HG03097 (cell line): ENCODE measurements at regions not wholly inside any gene's neighbourhood (a gene's known extent, or its start where the extent isn't known, plus 50 kb on each side); places are given as distances from the start of the nearest gene placed in this dataset.

Experiments used
- ATAC-seq: cut with Tn5 transposase; IDR thresholded peaks from one replicate; pipeline ENCODE4 v1.9.1; 2021; ENCODE audit not compliant: unreplicated experiment, low FRiP score

DNA sequence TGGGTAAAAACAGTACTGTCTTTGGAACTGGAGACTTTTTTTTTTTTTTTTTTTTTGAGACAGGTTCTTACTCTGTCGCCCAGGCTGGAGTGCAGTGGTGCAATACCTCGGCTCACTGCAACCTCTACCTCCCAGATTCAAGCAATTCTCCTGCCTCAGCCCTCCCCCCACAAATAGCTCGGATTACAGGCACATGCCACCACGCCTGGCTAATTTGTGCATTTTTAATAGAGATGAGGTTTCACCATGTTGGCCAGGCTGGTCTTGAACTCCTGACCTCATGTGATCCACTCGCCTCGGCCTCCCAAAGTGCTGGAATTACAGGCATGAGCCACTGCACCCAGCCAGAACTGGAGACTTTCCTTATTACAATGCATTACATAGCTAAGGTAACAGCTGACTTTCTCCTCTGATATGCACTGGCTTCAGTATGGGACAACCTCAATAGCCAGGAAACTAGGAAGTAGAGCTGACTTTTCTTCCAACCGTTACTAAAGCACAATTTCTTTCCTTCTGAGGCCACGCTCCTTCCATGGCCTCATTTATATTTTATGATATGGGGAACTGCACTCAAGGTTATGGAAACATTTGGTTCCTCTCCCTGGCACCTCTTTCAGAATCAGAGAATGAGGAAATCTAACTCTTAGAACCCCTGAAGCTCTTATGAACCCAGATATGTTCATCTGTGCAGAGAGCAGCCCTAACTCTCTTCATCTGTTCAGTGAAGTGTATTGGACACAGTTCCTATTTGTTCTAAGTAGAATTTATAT lies 53.5 kb upstream of the FAM9B start:
- ATAC-seq, result no peak

DNA sequence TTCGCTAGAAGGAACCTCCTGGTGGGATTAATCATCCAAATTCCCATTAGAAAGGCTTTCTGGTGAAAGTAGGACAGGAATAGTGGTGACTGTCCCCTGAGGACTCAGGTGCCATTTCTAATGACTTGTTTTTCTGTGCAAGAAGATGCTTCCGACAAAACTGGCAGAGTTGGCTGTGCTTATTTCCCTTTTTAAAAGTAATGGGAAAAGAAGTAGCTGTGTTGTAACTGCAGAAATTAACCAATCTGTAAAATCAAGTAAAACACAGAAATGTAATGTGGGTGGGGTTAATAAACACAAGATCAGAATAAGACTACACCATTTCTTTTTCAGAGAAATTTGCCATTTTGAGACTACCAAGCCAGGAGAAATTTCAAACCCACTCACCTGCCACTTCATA lies 55.0 kb upstream of the FAM9B start:
- no peak for ATAC-seq

DNA sequence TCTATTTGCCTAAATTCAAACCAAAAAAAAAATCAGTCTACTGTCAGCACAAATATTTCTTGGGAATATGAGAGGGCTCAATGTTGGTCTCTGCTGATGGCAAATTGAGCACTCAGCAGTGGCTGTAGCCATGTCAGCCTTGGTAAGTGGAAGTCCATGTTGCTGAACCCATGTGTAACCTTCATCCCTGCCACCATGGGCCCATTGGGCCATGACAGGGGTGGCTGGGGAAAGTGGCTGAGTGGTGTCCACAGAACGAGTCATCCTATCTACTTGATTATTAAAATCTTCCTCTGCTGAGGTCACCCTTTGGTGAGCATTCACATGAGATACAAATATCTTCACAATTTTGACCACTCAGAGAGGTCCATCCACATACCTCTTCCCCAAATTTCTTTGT lies 56.8 kb upstream of the FAM9B start:
- no peak for ATAC-seq

DNA sequence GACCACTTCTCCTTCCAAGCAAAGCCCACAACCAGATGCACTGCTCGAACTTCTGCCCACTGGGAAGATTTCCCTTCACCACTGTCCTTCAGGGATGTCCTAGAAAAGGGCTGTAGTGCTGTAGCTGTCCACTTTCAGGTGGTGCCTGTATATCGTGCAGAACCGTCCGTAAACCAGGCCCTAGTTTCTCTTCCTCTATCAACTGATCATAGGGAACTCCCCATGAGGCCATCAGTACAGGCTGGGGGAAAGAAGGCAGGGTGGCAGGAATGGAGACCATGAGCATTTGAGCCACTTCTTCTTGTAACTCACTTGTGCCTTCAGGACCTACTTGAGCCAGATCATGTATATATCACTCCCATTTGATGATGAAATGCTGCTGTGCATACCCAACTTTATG lies 57.3 kb upstream of the FAM9B start:
- no peak for ATAC-seq

DNA sequence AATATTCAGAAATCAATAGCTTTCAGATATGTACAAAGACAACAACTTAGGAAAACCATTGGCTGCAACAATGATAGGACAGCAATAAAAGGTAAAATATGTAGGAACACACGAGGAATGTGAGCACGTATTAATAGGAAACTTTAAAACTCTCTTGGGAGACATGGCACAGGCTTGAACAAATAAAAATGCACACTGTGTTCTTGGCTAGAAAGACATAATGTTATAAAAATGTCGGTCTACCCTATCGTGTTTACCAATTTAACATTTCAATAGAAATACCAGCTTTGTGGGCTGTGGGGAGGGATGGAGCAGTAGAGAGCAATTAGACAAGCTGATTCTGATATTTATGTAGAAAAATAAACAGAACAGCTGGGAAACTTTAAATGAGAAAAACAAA lies 69.0 kb upstream of the FAM9B start:
- no peak for ATAC-seq

DNA sequence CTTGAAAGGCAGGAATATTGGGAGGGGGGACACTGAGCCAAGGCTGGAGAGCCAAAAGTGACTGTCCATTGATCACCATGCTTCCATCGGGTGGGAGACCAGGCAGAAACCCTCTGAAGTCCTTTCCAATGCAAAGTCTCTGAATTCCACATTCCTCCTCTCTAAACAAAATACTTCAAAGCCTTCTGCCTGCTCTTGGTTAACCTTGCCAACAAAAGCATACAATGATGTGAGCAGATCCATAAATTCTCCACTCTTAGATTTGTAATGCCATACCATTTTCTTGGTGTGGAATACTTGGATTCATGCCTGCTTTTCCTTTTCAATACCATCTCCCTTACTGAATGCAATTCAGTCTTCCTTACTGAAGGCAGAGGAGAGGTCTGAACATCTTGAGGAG lies 74.1 kb upstream of the FAM9B start:
- no peak for ATAC-seq

DNA sequence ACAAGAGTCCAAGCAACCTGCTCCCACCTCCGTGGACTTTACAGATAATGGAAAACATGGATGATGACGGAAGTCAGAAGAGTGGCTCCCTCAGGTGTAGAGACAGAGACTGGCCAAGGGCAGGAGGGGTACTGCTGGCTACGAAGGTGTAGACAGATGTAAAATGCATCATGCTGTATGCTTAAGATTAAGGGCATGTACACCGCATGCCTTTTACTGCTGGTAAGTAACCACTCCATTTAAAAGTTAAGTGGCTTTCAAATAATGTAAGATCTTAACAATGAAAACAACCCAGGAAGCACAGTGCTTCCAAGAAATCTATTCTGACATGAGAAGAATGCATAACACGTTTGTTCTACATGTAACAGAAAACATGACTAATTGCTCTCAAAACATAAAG lies 76.9 kb upstream of the FAM9B start:
- ATAC-seq, result no peak

DNA sequence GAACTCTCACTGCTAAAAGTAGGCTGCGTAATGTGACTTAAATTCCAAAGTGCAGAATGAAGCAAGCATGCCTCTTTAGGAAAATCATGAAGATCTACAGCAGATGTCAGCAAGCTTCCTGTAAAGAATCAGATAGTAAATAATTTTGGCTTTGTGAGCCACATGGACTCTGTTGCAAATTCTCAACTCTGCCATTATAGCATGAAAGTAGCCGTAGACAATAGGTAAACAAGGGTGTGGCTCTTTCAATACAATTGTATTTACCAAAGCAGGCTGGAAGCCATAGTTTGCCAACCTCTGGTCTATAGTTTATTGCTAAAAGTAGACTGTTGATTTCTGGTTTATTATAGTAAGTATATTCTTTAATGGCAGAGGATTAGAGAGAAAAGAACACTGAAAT lies 80.3 kb upstream of the FAM9B start:
- no peak for ATAC-seq

DNA sequence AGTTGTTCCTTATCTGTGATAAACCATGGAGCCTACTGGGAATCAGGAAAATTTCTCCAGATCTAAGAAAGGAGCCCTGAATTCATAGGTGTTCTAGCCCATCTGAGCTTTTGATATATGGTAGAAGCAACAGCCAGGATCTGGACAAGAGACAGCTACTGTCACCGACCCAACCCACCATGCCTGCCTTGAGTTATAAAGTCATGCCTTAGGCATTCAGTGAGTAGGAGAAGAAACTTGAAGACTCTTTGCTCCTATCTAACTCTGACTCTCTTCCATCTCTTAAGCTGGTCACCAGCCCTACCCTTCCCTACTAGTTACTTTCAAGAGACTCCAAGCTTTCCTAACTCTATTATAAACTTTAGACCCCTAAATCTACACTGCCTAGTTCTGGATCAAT lies 83.9 kb upstream of the FAM9B start:
- no peak for ATAC-seq

DNA sequence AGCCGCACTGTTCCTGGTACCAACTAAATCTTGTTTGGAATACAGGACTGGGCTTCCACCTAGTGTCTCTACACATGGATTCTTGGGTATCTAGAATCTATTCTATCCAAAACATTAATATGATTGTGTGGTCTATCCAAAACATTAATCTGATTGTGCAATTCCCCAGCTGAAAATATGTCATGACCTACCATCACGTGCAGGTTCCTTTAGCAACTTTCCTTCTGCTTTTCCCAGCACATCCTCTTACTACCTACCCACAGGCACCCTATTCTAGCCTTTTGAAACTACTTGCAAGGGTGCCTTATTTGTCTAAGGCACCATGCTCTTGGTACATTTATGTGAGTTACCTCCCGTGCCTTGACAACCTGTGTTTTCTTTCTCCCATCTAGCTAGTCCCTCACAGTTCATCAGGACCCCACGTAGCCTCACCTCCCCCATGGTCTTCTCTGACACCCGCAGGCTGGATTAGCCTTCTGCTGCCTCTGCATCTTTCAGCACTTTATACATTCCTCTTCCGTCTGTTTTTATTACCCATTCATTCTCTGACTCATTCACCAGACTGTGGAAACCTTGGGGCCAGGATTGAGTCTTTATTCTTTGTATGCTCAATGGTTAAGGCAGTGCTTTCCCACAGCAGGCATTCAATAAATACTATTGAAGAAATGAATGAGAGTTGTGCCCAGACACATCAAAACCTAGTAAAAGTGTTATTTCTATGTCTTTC lies 88.8 kb upstream of the FAM9B start:
- ATAC-seq, result no peak

DNA sequence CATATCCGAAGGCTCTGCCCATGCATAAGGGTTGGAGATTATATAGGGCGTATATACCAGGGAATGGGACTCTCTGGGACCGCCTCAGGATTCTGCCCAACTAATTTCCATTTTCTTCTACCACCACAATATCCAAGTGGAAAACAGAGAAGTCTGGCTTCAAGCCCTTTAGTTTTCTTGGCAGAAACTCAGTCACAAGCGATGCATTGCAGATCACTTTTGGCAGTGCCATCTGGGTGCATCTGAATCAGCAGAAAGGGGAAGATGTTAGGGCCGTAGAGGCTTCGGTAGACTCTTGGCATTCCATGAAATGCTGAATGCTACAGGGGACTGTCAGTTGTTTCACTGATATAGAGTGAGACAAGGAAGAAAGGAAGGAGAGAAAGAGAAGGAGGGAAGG lies 94.1 kb upstream of the FAM9B start:
- no peak for ATAC-seq

DNA sequence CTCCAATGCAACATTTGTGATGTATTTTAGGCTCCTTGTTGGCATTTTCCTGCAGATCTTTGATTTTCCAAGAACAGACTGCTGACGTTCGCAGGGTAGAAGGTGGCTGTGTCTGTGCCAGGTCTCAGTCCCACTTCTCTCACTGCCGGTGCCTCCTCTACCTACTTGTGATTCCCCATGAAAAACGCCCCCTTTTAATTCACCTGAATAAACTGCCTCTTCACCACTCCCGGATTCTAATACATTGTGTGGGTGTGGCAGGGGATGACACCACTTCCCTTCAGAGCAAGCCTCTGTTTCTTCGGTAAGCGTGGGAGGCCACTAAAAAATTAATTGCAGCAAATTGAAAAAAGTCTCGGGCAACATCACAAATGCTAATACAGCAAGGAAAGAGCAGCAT lies 96.1 kb upstream of the FAM9B start:
- ATAC-seq, result no peak

DNA sequence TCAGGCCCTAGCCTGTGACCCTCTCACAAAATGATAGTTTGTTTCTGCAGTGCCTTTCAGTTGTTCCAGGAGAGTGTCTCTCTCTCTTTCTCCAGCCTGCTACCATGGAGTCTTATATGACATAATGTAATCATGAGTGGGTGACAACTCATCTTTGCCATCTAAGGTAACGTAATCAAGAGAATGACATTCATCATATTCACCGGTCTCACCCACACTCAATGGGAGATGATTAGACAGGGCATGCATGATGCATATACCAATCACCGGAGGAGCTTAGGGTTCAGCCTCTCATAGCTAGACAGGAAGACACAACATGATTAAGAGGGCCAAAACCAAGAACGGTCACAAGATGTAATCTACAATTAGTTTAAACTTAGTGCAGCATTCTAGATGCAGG lies 97.1 kb upstream of the FAM9B start:
- no peak for ATAC-seq

DNA sequence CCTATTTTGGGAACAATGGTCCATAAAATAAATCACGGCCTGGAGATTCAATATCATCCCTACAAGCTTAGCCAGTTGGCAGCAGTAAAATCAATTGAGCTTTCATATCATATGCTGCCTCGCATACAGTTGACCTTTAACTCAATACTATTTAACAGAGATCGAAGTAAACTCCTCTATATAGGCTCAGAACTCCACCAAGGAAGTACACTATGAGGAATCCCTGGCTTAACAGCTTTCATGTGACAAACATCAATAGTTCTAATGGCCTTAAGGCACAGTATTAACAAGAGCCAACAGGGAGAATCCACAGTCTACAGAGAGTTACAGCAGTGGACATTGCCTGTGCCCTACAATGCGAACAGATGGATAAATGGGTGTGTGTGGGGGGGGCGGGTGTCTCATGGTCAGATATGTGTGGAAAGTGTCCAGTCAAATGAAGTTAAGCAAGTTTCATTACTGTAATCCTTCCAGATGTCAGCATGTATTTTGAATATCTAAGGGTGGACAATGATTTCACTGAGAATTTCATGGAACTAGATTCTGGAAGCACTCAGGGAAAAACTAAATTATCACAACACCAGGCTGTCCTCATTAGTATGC lies 98.2 kb upstream of the FAM9B start:
- ATAC-seq, result no peak

DNA sequence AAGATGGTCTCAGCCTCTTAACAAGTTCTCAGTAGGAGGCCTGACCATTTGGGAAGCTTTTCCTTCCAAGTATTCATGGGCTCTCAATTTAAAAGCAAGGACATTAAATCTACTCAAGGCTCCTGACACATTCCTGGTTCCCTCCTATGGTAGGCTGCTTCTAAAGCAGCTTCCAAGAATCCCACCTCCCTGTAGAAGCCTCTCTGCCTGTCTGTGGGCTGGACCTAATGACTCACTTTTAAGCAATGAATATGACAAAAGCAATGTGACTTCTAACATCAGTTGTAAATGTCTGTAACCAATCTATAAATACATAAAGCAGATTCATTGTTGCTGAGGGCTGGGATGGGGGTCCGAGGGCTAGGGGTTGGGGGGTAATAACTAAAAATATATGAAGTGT lies 99.5 kb upstream of the FAM9B start:
- no peak for ATAC-seq

DNA sequence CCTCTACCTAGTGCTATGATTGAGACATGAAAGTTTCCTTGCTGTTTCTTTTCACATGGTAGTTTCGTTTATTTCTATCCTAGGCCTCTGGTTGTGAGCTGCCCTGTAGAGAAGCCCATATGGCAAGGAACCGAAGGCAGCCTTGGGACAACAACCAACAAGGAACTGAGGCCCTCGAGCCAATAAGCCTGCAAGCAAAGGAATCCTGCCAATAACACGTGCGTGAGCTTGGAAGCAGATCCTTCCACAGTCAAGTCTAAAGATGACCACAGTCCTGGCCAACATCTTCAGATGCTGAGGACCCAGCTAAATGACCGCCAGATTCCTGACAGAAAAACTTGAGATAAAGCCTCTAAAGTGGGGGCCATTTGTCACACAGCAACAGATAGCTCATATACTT lies 100.4 kb upstream of the FAM9B start:
- ATAC-seq, result no peak

DNA sequence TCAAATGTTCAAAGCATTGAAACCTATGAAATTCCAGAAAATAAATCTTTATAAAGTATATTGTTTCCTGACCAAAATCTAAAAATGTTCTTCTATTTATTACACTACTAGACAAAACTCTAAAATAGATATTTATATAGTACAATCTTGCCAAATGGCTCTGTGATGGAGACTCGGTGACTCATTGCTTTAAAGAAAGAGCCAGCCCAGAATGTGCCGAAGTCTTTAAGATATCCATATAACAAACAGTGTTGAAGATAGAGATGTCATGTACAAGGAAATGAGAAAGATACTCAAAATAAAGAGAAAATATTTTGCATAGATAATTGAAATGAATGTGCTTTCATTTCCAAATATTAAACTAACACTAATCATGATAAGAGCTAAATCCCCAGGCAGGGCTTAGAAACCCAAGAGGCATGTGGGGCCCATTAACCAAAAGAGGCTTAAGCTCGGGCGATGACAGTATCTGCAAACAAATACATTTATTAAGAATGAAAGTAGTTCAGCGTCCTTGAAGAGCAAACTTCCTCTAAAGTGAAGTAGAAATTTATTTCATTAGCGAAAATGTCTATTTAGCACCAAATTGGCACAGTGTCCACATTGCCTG lies 102.1 kb upstream of the FAM9B start:
- ATAC-seq, result no peak

DNA sequence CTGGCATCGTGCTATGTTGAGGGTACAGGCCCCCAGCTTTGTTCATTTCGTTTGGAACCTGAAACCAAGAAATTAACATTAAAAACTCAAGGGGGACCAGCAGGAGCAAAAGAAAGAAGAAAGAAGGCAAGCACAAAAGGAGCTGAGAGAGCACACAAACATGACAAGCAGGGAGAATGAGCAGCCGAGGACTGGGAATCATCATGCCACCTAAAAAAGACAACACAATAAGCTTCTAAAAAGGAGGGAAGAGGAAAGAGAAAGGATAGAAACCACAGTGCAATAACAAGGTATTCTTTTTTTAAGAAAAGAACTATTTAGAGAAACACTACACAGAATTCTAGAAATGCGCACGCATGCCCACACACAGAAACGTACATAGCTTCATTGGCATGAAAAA lies 103.2 kb upstream of the FAM9B start:
- ATAC-seq, result no peak

DNA sequence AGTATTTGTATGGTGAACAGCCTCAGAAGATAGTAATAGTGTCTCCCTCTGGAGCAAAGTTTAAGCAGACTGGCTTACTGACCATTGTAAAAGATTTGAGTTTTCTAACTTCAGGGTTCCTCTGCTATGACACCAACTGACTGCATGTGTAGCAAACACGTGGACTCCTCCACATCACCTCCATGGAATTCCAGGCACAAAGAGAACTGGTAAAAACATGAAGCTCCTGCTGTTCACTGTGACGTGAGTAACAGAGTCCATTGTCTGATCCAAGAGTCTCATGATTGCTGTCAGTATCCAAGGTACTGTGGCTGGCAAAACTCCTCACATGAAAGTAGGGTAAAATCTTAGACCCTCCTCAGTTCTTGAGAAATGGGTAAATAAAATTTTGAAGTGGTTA lies 107.6 kb upstream of the FAM9B start:
- no peak for ATAC-seq

DNA sequence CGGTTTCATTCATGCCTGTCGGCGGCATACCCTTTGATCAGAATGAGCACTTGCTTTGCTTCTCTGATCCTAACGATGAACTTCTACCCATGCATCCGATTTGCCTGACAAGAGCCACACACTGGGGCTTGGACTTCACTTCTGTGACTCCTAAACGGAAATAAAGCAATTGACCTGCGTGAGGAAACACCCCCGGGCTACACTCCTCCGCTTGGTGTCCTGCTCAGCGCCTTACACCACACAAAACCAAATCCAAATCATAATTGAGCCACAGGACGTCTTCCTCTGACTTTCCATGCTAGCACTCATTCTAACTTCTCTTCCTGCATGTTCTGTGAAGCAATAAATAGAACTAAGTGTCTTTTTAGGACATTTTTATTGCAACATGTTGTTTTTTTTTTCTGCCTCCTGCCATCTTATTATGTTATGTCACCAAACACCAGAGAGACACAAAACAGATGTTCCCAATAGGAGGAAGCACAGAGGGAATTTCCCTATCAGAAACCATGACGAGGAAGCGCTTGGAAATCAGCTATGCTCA lies 110.8 kb upstream of the FAM9B start:
- ATAC-seq, result no peak

DNA sequence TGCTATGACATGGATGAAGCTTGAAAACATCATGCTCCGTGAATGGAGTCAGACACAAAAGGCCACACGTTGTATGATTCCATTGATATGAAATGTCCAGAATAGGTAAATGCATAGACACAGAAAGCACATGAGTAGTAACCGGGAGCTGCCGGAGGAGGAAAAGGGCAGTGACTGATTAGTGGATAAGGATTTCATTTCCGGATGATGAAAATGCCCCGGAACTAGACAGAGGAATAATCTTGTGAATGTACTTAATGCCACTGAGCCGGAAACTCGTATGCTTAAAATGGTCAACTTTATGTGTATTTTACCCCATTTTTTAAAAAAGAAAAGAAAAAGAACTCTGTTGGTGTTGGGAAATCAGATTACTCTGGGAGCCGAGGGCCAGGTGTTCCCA lies 112.7 kb upstream of the FAM9B start:
- no peak for ATAC-seq
